ENCODE measurements at regions not wholly inside any gene's neighbourhood (a gene's known extent, or its start where the extent isn't known, plus 50 kb on each side); places are given as distances from the start of the nearest gene placed in this dataset.
"Not testable (repeated sequence)": the region's sequence is repeated elsewhere in the genome, so short reads cannot be mapped to it uniquely, and the experiment has no call there.

DNA sequence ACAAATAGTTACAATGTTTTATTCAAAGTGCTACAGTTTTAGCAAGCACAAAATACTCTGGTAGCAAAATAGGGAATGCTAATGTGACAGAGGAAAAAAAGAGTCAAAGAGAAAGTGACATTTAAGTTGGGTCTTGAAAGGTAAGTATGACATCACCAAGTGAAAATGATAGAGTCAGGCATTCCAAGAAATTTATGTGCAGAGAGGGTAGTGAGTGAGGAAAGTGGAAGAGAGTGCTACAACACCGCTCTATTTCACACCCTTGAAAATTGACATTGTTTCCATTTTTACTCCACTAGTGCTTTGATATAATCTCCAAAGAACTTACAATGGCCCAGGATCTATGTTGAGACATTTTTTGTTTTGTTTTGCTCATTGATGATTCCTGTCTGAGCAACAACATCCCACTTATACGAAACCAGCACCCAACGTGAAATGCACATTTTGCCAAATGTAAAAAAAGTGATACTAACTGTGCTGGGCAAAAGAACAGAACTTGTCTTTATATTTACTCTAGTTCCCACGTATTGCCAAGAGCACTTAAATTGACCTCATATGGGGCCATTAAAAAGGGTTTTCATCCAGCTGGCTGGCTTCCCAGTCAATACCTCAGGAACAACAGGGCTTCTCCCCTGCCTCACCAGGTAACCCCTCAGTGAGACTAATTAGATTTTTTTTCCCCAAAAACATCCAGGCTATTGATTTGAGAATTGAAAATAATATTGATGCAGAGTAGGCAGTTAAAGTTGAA lies 206.3 kb upstream of the NR5A2 start:
- ATAC-seq (ENCODE audit: low read depth), result no peak
- Histone ChIP-seq H3K4me3 (ENCODE audit: severe bottlenecking) (no peak overlapping the region), H3K27me3 (ENCODE audit: insufficient read depth, poor library complexity, severe bottlenecking) (no peaks in the 10 kb centered on the region), H3K36me3 (ENCODE audit: low read depth) (no peaks in the 10 kb centered on the region), H3K9me3 (ENCODE audit: severe bottlenecking) (peaks cover 3% of the 10 kb centered on the region), H3K4me1 (ENCODE audit: insufficient read depth, poor library complexity, severe bottlenecking) (no peaks in the 10 kb centered on the region), H3K27ac (ENCODE audit: poor library complexity, severe bottlenecking) (no peak overlapping the region)
- DNase-seq (ENCODE audit: low spot score), result no peak
- no peak for TF ChIP-seq CTCF (IDR thresholded peaks at IDR 0.05; ENCODE audit: poor library complexity, severe bottlenecking)

GRCh38 chr1:199832451-199832850 lies 195.1 kb upstream of the NR5A2 start:
- TF ChIP-seq CTCF (IDR thresholded peaks at IDR 0.05; ENCODE audit: poor library complexity, severe bottlenecking), result no peak
- Histone ChIP-seq H3K27ac (ENCODE audit: poor library complexity, severe bottlenecking) (no peak overlapping the region), H3K4me1 (ENCODE audit: insufficient read depth, poor library complexity, severe bottlenecking) (no peaks in the 10 kb centered on the region), H3K27me3 (ENCODE audit: insufficient read depth, poor library complexity, severe bottlenecking) (no peaks in the 10 kb centered on the region), H3K9me3 (ENCODE audit: severe bottlenecking) (no peaks in the 10 kb centered on the region), H3K4me3 (ENCODE audit: severe bottlenecking) (no peak overlapping the region), H3K36me3 (ENCODE audit: low read depth) (no peaks in the 10 kb centered on the region)
- DNase-seq (ENCODE audit: low spot score) (no peak), ATAC-seq (ENCODE audit: low read depth) (no peak)

- no peak overlapping the region for H3K27ac ChIP-seq (ENCODE audit: poor library complexity, severe bottlenecking)
- H3K4me1 ChIP-seq (ENCODE audit: insufficient read depth, poor library complexity, severe bottlenecking), result no peaks in the 10 kb centered on the region
- H3K27me3 ChIP-seq (ENCODE audit: insufficient read depth, poor library complexity, severe bottlenecking), result no peaks in the 10 kb centered on the region
- H3K36me3 ChIP-seq (ENCODE audit: low read depth), result no peaks in the 10 kb centered on the region
- TF ChIP-seq CTCF (IDR thresholded peaks at IDR 0.05; ENCODE audit: poor library complexity, severe bottlenecking), result no peak
- ATAC-seq (ENCODE audit: low read depth) (no peak), DNase-seq (ENCODE audit: low spot score) (no peak)
- no peak overlapping the region for H3K4me3 ChIP-seq (ENCODE audit: severe bottlenecking)
- H3K9me3 ChIP-seq (ENCODE audit: severe bottlenecking), result no peaks in the 10 kb centered on the region
Observed at GRCh38 chr1:199834711-199835110, 192.8 kb upstream of the NR5A2 start.

DNA sequence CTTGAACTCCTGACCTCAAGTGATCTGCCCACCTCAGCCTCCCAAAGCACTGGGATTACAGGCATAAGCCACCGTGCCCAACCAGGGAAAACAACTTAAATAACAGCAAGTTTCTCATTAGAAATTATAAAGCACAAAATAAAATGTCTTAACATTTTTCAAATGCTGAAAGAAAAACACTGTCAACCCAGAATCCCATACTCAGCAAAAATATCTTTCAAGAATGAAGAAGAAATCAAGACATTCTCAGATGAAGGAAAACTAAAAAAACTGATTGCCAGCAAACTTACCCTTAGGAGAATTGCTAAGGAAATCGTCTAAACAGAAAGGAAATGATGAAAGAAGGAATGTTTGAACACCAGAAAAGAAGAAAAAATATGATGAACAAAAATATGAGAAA lies 191.1 kb upstream of the NR5A2 start:
- Histone ChIP-seq H3K4me3 (ENCODE audit: severe bottlenecking) (no peak overlapping the region), H3K27ac (ENCODE audit: poor library complexity, severe bottlenecking) (no peak overlapping the region), H3K9me3 (ENCODE audit: severe bottlenecking) (no peaks in the 10 kb centered on the region), H3K36me3 (ENCODE audit: low read depth) (no peaks in the 10 kb centered on the region), H3K27me3 (ENCODE audit: insufficient read depth, poor library complexity, severe bottlenecking) (no peaks in the 10 kb centered on the region), H3K4me1 (ENCODE audit: insufficient read depth, poor library complexity, severe bottlenecking) (no peaks in the 10 kb centered on the region)
- ATAC-seq (ENCODE audit: low read depth), result no peak
- DNase-seq (ENCODE audit: low spot score), result no peak
- TF ChIP-seq CTCF (IDR thresholded peaks at IDR 0.05; ENCODE audit: poor library complexity, severe bottlenecking), result no peak

DNA sequence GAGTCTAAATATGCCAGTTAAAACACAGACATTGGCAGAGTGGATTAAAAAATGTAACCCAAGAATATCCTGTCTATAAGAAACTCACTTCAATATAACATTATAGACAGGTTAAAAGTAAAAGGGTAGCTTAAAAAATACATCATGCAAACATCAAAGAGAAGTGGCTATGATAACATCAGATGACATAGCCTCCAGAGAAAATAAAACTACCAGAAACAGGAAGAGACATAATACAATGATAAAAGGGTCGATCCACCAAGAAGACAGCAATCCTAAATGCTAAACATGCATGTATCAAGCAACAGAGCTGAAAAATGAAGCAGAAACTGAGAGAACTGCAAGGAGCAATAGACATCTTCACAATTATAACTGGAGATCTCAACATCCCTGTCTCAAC lies 190.2 kb upstream of the NR5A2 start:
- ATAC-seq (ENCODE audit: low read depth), result no peak
- Histone ChIP-seq H3K27me3 (ENCODE audit: insufficient read depth, poor library complexity, severe bottlenecking) (no peaks in the 10 kb centered on the region), H3K36me3 (ENCODE audit: low read depth) (no peaks in the 10 kb centered on the region), H3K4me3 (ENCODE audit: severe bottlenecking) (no peak overlapping the region), H3K9me3 (ENCODE audit: severe bottlenecking) (no peaks in the 10 kb centered on the region), H3K4me1 (ENCODE audit: insufficient read depth, poor library complexity, severe bottlenecking) (no peaks in the 10 kb centered on the region), H3K27ac (ENCODE audit: poor library complexity, severe bottlenecking) (no peak overlapping the region)
- TF ChIP-seq CTCF (IDR thresholded peaks at IDR 0.05; ENCODE audit: poor library complexity, severe bottlenecking), result no peak
- DNase-seq (ENCODE audit: low spot score), result no peak

GRCh38 chr1:199839608-199840007 lies 187.9 kb upstream of the NR5A2 start:
- H3K9me3 ChIP-seq (ENCODE audit: severe bottlenecking); H3K27ac ChIP-seq (ENCODE audit: poor library complexity, severe bottlenecking); ATAC-seq (ENCODE audit: low read depth); H3K4me3 ChIP-seq (ENCODE audit: severe bottlenecking); H3K27me3 ChIP-seq (ENCODE audit: insufficient read depth, poor library complexity, severe bottlenecking); DNase-seq (ENCODE audit: low spot score); H3K36me3 ChIP-seq (ENCODE audit: low read depth); H3K4me1 ChIP-seq (ENCODE audit: insufficient read depth, poor library complexity, severe bottlenecking): not testable (repeated sequence)

DNA sequence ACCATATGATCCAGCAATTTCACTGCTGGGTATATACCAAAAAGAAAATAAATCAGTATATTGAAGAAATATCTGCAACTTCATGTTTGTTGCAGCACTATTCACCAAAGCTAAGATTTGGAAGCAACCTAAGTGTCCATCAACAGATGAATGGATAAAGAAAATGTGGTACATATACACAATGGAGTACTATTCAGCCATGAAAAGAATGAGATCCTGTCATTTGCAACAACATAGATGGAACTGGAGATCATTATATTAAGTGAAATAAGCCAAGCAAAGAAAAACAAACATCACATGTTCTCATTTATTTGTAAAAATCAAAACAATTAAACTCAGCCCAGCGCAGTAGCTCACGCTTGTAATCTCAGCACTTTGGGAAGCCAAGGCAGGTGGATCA lies 184.4 kb upstream of the NR5A2 start:
- not testable (repeated sequence) for H3K27me3 ChIP-seq (ENCODE audit: insufficient read depth, poor library complexity, severe bottlenecking); DNase-seq (ENCODE audit: low spot score); H3K36me3 ChIP-seq (ENCODE audit: low read depth); H3K4me3 ChIP-seq (ENCODE audit: severe bottlenecking); H3K9me3 ChIP-seq (ENCODE audit: severe bottlenecking); ATAC-seq (ENCODE audit: low read depth); H3K27ac ChIP-seq (ENCODE audit: poor library complexity, severe bottlenecking); H3K4me1 ChIP-seq (ENCODE audit: insufficient read depth, poor library complexity, severe bottlenecking)
